ENCODE measurements at regions not wholly inside any gene's neighbourhood (a gene's known extent, or its start where the extent isn't known, plus 50 kb on each side); places are given as distances from the start of the nearest gene placed in this dataset.

- H4K20me1 ChIP-seq (ENCODE audit: control insufficient read depth, insufficient read depth) = no peaks in the 10 kb centered on the region
- SMC1A ChIA-PET (ENCODE audit: uncharacterized antibody, unreplicated experiment) = no interaction called here
- RAD21 ChIA-PET (ENCODE audit: unreplicated experiment) = no interaction called here
- DNase-seq (ENCODE audit: low read depth, low spot score) (no peak), ATAC-seq (no peak), FAIRE-seq (no peak)
- intact Hi-C loops (cut with micrococcal nuclease; ENCODE audit: unreplicated experiment) (no loop called here), in situ Hi-C loops (cut with MboI) (no loop called here)
- H3K79me2 ChIP-seq (ENCODE audit: control insufficient read depth, insufficient read depth, low read length) = no peaks in the 10 kb centered on the region
- no peak overlapping the region for H3K4me2 ChIP-seq (ENCODE audit: control insufficient read depth, insufficient read depth)
- WGBS (ENCODE audit: insufficient coverage, insufficient replicate concordance, low lambda C conversion rate, missing lambda C conversion rate) = 0% methylated on average over 1 of the region's 1 CpG
- H3K4me3 ChIP-seq = no peak overlapping the region
- no peaks in the 10 kb centered on the region for H3K9me3 ChIP-seq (replicated peaks; ENCODE audit: control insufficient read depth, insufficient read depth, low read length)
- no peaks in the 10 kb centered on the region for H3K4me1 ChIP-seq (ENCODE audit: control insufficient read depth, insufficient read depth, low read length)
- POLR2A ChIA-PET = no interaction called here
- H3K36me3 ChIP-seq (ENCODE audit: control insufficient read depth in 2 of 2, insufficient read depth in 2 of 2, low read length in 1 of 2) = no peaks in the 10 kb centered on the region
- no peak overlapping the region for H3K9ac ChIP-seq (ENCODE audit: control insufficient read depth, insufficient read depth, low read length)
- H3K27ac ChIP-seq (ENCODE audit: control insufficient read depth, insufficient read depth) = no peak overlapping the region
- TF ChIP-seq CHD4 (IDR thresholded peaks at IDR 0.05) (no peak), NFYB (IDR thresholded peaks at IDR 0.05; ENCODE audit: insufficient read depth, low read depth, low read length) (no peak), BACH1 (IDR thresholded peaks at IDR 0.05; ENCODE audit: borderline replicate concordance) (no peak), IKZF2 (IDR thresholded peaks at IDR 0.05) (no peak)
- CTCF ChIA-PET = no interaction called here
- no peak overlapping the region for H2AFZ ChIP-seq (ENCODE audit: control insufficient read depth, low read depth, low read length)
- H3K27me3 ChIP-seq (replicated peaks in 1 of 2; ENCODE audit: control insufficient read depth in 2 of 2, insufficient read depth in 2 of 2, low read length in 1 of 2) = no peaks in the 10 kb centered on the region
- BruUV-seq (replicated peaks) = no TSS peak
Measured at GRCh38 chr14:29982171-29982570, 54.5 kb upstream of the PRKD1 start.

- Histone ChIP-seq H3K79me2 (ENCODE audit: control insufficient read depth, insufficient read depth, low read length) (no peaks in the 10 kb centered on the region), H3K4me1 (ENCODE audit: control insufficient read depth, insufficient read depth, low read length) (no peaks in the 10 kb centered on the region), H3K4me3 (no peak overlapping the region), H3K9ac (ENCODE audit: control insufficient read depth, insufficient read depth, low read length) (no peak overlapping the region), H4K20me1 (ENCODE audit: control insufficient read depth, insufficient read depth) (no peaks in the 10 kb centered on the region), H3K27me3 (replicated peaks in 1 of 2; ENCODE audit: control insufficient read depth in 2 of 2, insufficient read depth in 2 of 2, low read length in 1 of 2) (no peaks in the 10 kb centered on the region), H3K9me3 (replicated peaks; ENCODE audit: control insufficient read depth, insufficient read depth, low read length) (no peaks in the 10 kb centered on the region), H3K27ac (ENCODE audit: control insufficient read depth, insufficient read depth) (no peak overlapping the region), H3K4me2 (ENCODE audit: control insufficient read depth, insufficient read depth) (no peak overlapping the region), H2AFZ (ENCODE audit: control insufficient read depth, low read depth, low read length) (no peak overlapping the region), H3K36me3 (ENCODE audit: control insufficient read depth in 2 of 2, insufficient read depth in 2 of 2, low read length in 1 of 2) (no peaks in the 10 kb centered on the region)
- in situ Hi-C loops (cut with MboI) (no loop called here), intact Hi-C loops (cut with micrococcal nuclease; ENCODE audit: unreplicated experiment) (no loop called here)
- CTCF ChIA-PET = no interaction called here
- SMC1A ChIA-PET (ENCODE audit: uncharacterized antibody, unreplicated experiment) = no interaction called here
- WGBS (ENCODE audit: insufficient coverage, insufficient replicate concordance, low lambda C conversion rate, missing lambda C conversion rate) = 0% methylated on average over 1 of the region's 1 CpG
- BruUV-seq (replicated peaks) = no TSS peak
- POLR2A ChIA-PET = no interaction called here
- TF ChIP-seq E2F8 (IDR thresholded peaks at IDR 0.05; ENCODE audit: low read depth, partially characterized antibody) (no peak), REST (IDR thresholded peaks at IDR 0.05; ENCODE audit: low read depth, low read length) (no peak), ZSCAN29 (IDR thresholded peaks at IDR 0.05) (no peak), DPF2 (IDR thresholded peaks at IDR 0.05) (no peak), ZNF217 (IDR thresholded peaks at IDR 0.05) (no peak), POLR2A (IDR thresholded peaks at IDR 0.05; ENCODE audit: low read depth, low read length) (no peak)
- FAIRE-seq (no peak), DNase-seq (ENCODE audit: low read depth, low spot score) (no peak), ATAC-seq (no peak)
- RAD21 ChIA-PET (ENCODE audit: unreplicated experiment) = no interaction called here
Measured at GRCh38 chr14:29982993-29983392, 55.3 kb upstream of the PRKD1 start.

All from GM12878 (cell line).